Nephron progenitor cell (in vitro differentiated cells): ENCODE measurements at regions not wholly inside any gene's neighbourhood (a gene's known extent, or its start where the extent isn't known, plus 50 kb on each side); places are given as distances from the start of the nearest gene placed in this dataset.

Experiments used
- DNase-seq: peaks from one replicate; pipeline ENCODE4 v3.0.0; 2021
- H3K27ac Mint-ChIP-seq: 2 replicates; pipeline ENCODE4 v1.8.0; 2021; ENCODE audit warnings: mild to moderate bottlenecking, moderate library complexity, mixed read lengths
- H3K27me3 Mint-ChIP-seq: 2 replicates; pipeline ENCODE4 v1.8.0; 2021; ENCODE audit warnings: mild to moderate bottlenecking, low read depth, mixed read lengths; ENCODE audit not compliant: poor library complexity
- H3K36me3 Mint-ChIP-seq: 2 replicates; pipeline ENCODE4 v1.8.0; 2021; ENCODE audit warnings: low read depth, mixed read lengths
- H3K4me1 Mint-ChIP-seq: 2 replicates; pipeline ENCODE4 v1.8.0; 2021; ENCODE audit warnings: mixed read lengths
- H3K4me3 Mint-ChIP-seq: 2 replicates; pipeline ENCODE4 v1.8.0; 2021; ENCODE audit warnings: mild to moderate bottlenecking, moderate library complexity, mixed read lengths
- H3K9me3 Mint-ChIP-seq: 2 replicates; pipeline ENCODE4 v1.8.0; 2021; ENCODE audit warnings: mild to moderate bottlenecking, moderate library complexity, mixed read lengths
- TF ChIP-seq, protein P1 (sequence below): fragments of 200-600 bp; sonication (generic); IDR thresholded peaks from 2 replicates; pipeline ENCODE4 v1.5.0; 2021; ENCODE audit warnings: antibody characterized with exemption

DNA sequence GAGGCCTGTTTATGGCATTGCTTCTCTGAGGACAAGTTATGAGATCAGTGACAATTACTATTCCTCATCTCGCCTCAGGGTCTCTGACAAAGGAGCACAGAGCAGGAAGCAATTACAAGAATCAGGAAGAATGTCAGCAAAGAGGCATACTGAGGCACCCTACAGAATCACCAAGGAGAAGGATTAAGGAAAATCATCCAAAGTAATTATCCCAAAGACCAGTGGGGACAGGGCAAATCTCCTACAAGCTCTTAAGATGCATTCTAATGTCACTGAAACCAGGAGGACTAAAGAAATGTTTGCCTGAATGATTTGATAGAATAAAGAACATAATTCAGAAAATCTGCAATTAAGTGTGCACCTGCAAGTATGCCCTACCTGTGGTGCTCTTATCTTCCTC is 206.2 kb downstream of the RCHY1 start:
- H3K9me3 Mint-ChIP-seq, result peaks cover 10% of the 10 kb centered on the region
- H3K27ac Mint-ChIP-seq, result no peak overlapping the region
- H3K27me3 Mint-ChIP-seq, result peaks cover 10% of the 10 kb centered on the region
- no peaks in the 10 kb centered on the region for H3K4me1 Mint-ChIP-seq
- DNase-seq, result no peak
- H3K4me3 Mint-ChIP-seq, result no peak overlapping the region
- no peaks in the 10 kb centered on the region for H3K36me3 Mint-ChIP-seq
- TF ChIP-seq, protein P1, sequence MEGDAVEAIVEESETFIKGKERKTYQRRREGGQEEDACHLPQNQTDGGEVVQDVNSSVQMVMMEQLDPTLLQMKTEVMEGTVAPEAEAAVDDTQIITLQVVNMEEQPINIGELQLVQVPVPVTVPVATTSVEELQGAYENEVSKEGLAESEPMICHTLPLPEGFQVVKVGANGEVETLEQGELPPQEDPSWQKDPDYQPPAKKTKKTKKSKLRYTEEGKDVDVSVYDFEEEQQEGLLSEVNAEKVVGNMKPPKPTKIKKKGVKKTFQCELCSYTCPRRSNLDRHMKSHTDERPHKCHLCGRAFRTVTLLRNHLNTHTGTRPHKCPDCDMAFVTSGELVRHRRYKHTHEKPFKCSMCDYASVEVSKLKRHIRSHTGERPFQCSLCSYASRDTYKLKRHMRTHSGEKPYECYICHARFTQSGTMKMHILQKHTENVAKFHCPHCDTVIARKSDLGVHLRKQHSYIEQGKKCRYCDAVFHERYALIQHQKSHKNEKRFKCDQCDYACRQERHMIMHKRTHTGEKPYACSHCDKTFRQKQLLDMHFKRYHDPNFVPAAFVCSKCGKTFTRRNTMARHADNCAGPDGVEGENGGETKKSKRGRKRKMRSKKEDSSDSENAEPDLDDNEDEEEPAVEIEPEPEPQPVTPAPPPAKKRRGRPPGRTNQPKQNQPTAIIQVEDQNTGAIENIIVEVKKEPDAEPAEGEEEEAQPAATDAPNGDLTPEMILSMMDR, result no peak

DNA sequence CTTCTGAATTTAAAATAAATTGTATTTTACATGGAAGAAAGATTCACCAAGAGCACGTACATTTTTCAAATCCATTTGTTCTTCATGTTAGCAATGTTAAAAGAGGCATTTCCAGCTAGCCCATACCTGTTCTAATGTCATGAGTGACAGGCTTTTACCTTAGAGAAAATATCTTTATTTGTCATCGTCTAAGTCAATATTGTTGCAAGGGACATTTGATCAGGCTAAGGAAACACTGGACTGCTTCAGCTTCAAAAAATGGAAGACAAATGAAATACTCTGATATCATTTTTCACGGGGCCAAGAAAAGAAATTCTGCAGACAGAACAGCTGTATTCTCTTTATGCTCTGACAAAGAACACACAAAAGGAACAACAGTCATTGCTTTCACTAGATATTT is 207.7 kb downstream of the RCHY1 start:
- Mint-ChIP-seq H3K27me3 (peaks cover 11% of the 10 kb centered on the region), H3K4me1 (no peaks in the 10 kb centered on the region), H3K4me3 (no peak overlapping the region), H3K9me3 (peaks cover 15% of the 10 kb centered on the region), H3K27ac (no peak overlapping the region), H3K36me3 (no peaks in the 10 kb centered on the region)
- DNase-seq, result no peak
- TF ChIP-seq, protein P1, result no peak

DNA sequence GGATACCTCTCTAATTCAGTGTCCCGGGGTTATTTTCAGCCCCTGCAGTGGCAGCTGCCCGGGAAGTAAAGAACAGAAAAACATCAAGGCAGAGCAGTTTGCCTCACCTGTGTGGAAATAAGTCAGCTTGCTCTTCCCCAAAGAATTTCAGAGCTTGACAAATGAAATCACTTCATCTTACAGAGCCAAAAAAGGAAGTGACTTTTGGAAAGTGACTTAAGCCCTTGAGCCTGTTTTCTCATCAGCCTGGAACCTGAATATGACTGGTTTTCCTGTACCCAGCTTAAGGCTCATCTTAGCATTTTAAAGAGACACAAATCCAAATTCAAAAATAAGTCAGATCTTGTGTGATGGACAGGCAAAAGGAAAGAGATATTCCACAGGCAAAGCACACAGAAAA is 211.6 kb downstream of the RCHY1 start:
- H3K27me3 Mint-ChIP-seq, result peaks cover 23% of the 10 kb centered on the region
- TF ChIP-seq, protein P1, result no peak
- no peak overlapping the region for H3K4me3 Mint-ChIP-seq
- H3K27ac Mint-ChIP-seq, result no peak overlapping the region
- H3K36me3 Mint-ChIP-seq, result peaks cover 7% of the 10 kb centered on the region
- peaks cover 46% of the 10 kb centered on the region for H3K9me3 Mint-ChIP-seq
- no peaks in the 10 kb centered on the region for H3K4me1 Mint-ChIP-seq
- no peak for DNase-seq

DNA sequence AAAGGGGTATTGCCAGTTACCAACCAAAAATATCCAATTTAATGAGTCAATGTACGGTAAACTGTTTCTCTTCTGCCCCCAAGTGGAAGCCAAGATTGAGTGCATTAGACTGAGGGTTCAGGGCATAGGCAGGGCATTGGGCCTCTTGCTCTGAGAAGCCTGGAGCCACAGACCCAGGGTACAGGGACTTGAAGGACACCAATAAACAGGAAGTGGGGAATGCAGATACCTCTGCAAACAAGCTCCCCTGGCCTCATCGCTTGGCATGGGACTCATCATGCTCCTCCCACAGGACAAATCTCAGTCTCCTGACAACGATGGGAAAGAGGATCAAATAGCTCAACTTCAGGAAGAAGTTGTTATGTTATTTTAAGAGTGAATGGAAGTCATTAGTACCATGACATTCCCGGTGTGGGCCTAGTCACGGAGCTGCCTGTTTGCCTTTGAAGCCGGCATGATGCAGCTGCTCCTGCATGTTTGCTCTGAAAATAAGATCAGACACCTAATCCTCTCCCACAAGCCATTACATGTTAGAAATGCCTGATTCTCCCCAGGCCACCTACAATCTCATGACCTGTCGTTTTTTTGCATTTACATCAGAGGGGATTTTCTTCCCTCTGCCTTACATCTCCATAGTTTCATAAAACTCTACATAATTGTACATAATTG is 224.2 kb downstream of the RCHY1 start:
- Mint-ChIP-seq H3K27me3 (peaks cover 5% of the 10 kb centered on the region), H3K4me1 (peaks cover 38% of the 10 kb centered on the region), H3K9me3 (peaks cover 34% of the 10 kb centered on the region), H3K4me3 (peak overlapping the region; percentile 2), H3K36me3 (peaks cover 6% of the 10 kb centered on the region), H3K27ac (peak overlapping the region; percentile 26)
- TF ChIP-seq, protein P1, result peak; percentile 38
- peak; percentile 45 for DNase-seq

DNA sequence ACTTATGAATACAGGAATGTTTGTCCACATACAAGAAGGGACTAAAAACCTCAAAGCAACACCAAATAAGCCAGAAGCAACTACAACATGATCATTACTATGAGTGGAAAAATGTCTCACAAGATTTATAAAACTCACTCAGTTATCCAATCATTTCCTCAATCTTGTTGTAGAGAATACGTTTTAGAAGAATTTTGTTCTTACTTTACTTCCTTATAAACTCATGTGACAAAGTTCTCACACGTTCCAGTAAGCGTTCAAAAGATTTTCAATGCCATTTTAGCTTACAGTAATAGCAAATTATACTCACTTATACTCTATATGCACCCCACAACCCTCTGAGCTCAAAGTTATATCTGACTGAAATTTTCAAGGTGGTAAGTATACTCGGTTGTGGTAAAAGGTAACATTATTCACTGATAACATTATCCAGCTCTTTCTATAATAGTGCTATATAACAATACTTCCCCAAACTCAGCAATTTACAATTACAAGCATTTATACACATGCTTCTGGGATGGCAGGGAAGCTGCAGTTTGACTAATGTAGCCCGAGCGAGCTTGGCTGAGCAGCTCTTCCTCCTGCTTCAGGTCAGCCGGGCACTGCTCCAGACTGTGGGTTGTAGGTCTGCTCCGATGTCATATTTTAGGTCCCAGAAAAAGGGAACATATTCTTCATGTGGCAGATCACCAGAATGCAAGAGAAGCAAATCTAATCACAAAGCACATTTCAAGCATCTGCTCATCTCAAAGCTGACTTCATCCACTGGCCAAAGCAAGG is 226.3 kb downstream of the RCHY1 start:
- Mint-ChIP-seq H3K36me3 (no peaks in the 10 kb centered on the region), H3K27ac (no peak overlapping the region), H3K27me3 (peaks cover 5% of the 10 kb centered on the region), H3K9me3 (peaks cover 13% of the 10 kb centered on the region), H3K4me1 (peaks cover 38% of the 10 kb centered on the region), H3K4me3 (no peak overlapping the region)
- TF ChIP-seq, protein P1, result no peak
- no peak for DNase-seq
